GM13976 (cell line): ENCODE measurements at regions not wholly inside any gene's neighbourhood (a gene's known extent, or its start where the extent isn't known, plus 50 kb on each side); places are given as distances from the start of the nearest gene placed in this dataset.

ENCODE experiments used
- DNase-seq: peaks from one replicate; pipeline ENCODE4 v3.0.0; 2012; ENCODE audit warnings: low spot score
- CTCF ChIP-seq: IDR thresholded peaks from 2 replicates; pipeline ENCODE4 v1.5.1; 2012; ENCODE audit warnings: borderline replicate concordance, mild to moderate bottlenecking; ENCODE audit not compliant: insufficient read depth; ENCODE audit errors: extremely low read depth, missing control alignments, control extremely low read depth
- in situ Hi-C: fragments of 300-500 bp; cut with MboI; formaldehyde crosslinking; loops from one replicate; pipeline ENCODE4 v1.12.0; 2022; ENCODE audit warnings: low sequenced_read_pairs, mixed read lengths, inconsistent platforms; ENCODE audit not compliant: unreplicated experiment

- no peak for DNase-seq
- in situ Hi-C loops, result no loop called here
- no peak for TF ChIP-seq CTCF
Observed at GRCh38 chr18:68354176-68354575, 360.7 kb downstream of the TMX3 start.

- DNase-seq, result no peak
- no peak for TF ChIP-seq CTCF
- in situ Hi-C loops, result no loop called here
Observed at GRCh38 chr18:68342039-68342659, 372.8 kb downstream of the TMX3 start.

GRCh38 chr18:68340606-68341005 is 374.3 kb downstream of the TMX3 start:
- no peak for TF ChIP-seq CTCF
- DNase-seq, result no peak
- in situ Hi-C loops, result no loop called here

- no peak for TF ChIP-seq CTCF
- in situ Hi-C loops, result no loop called here
- no peak for DNase-seq
Observed at GRCh38 chr18:68330658-68331057, 384.2 kb downstream of the TMX3 start.

- no peak for DNase-seq
- in situ Hi-C loops, result no loop called here
- no peak for TF ChIP-seq CTCF
Observed at GRCh38 chr18:68323921-68324320, 391.0 kb downstream of the TMX3 start.

GRCh38 chr18:68316636-68317035 is 398.3 kb downstream of the TMX3 start:
- in situ Hi-C loops, result no loop called here
- TF ChIP-seq CTCF, result no peak
- DNase-seq, result no peak
